ENCODE measurements at regions not wholly inside any gene's neighbourhood (a gene's known extent, or its start where the extent isn't known, plus 50 kb on each side); places are given as distances from the start of the nearest gene placed in this dataset.

- no peak overlapping the region for H2BK15ac ChIP-seq (ENCODE audit: low read depth, low read length)
- no peak for TF ChIP-seq ELK1 (IDR thresholded peaks at IDR 0.05; ENCODE audit: borderline replicate concordance, low read depth, low read length)
- TF ChIP-seq CHD1 (IDR thresholded peaks at IDR 0.05; ENCODE audit: low read depth, low read length): no peak
- TF ChIP-seq RCOR1 (IDR thresholded peaks at IDR 0.05; ENCODE audit: insufficient replicate concordance, low read length): no peak
- no peak for TF ChIP-seq MXI1 (IDR thresholded peaks at IDR 0.05; ENCODE audit: borderline replicate concordance, low read depth, low read length)
- no peak for TF ChIP-seq MAZ (IDR thresholded peaks at IDR 0.05; ENCODE audit: borderline replicate concordance, low read depth, low read length)
- TF ChIP-seq RAD21 (IDR thresholded peaks at IDR 0.05; ENCODE audit: low read length): no peak
- TF ChIP-seq MAFK (IDR thresholded peaks at IDR 0.05; ENCODE audit: low read depth, low read length): no peak
- no peak for TF ChIP-seq SMC3 (IDR thresholded peaks at IDR 0.05; ENCODE audit: low read depth, low read length)
- BruUV-seq (replicated peaks): no TSS peak
- peak overlapping the region; percentile 19 for H2BK5ac ChIP-seq (ENCODE audit: low read depth, low read length, poor library complexity, severe bottlenecking)
- ChIA-PET CTCF (no interaction called here), POLR2A (ENCODE audit: unreplicated experiment) (no interaction called here)
- H4K5ac ChIP-seq (ENCODE audit: low read depth, low read length): no peak overlapping the region
- no peak overlapping the region for H4K91ac ChIP-seq (ENCODE audit: insufficient read depth, low read depth, low read length)
- dilution Hi-C loops (cut with HindIII; ENCODE audit: low sequenced_read_pairs, unreplicated experiment) (no loop called here), in situ Hi-C loops (cut with MboI; ENCODE audit: low sequenced_read_pairs) (no loop called here), intact Hi-C loops (cut with micrococcal nuclease) (no loop called here)
- no peak overlapping the region for H3K27ac ChIP-seq (ENCODE audit: insufficient read depth, low read length)
- no CpG with 5 or more reads among the region's 1 CpG for WGBS, 2 experiments (ENCODE audit: extremely low coverage in 2 of 2, insufficient read length in 1 of 2)
- H3K9ac ChIP-seq (ENCODE audit: low read depth, low read length): no peak overlapping the region
- H4K20me1 ChIP-seq (ENCODE audit: insufficient read depth, low read length): no peaks in the 10 kb centered on the region
- no peaks in the 10 kb centered on the region for H3K27me3 ChIP-seq (ENCODE audit: control insufficient read depth, insufficient read depth, low read length)
- no peaks in the 10 kb centered on the region for H3K79me1 ChIP-seq (ENCODE audit: low read depth in 1 of 2, low read length in 2 of 2)
- no peak overlapping the region for H3K4me3 ChIP-seq (ENCODE audit: insufficient read depth, low read depth, low read length)
- H3K9me1 ChIP-seq (ENCODE audit: insufficient read depth, low read length): no peaks in the 10 kb centered on the region
- no peak for DNase-seq
- no peak overlapping the region for H3K56ac ChIP-seq (ENCODE audit: extremely low read depth, insufficient read depth, low read length)
- no peak overlapping the region for H4K8ac ChIP-seq (ENCODE audit: low read depth in 2 of 2, low read length in 2 of 2)
- H3K23ac ChIP-seq (ENCODE audit: low read depth, low read length): no peak overlapping the region
- no peaks in the 10 kb centered on the region for H3K4me1 ChIP-seq (ENCODE audit: control insufficient read depth, insufficient read depth, low read length)
- H2AFZ ChIP-seq (replicated peaks; ENCODE audit: low read length, poor library complexity): no peak overlapping the region
- ATAC-seq (ENCODE audit: low read depth): no peak
- peaks cover 55% of the 10 kb centered on the region for H3K9me3 ChIP-seq (ENCODE audit: control insufficient read depth, insufficient read depth, low read length)
- no peak overlapping the region for H2BK120ac ChIP-seq (ENCODE audit: low read depth, low read length)
- no peak overlapping the region for H3K18ac ChIP-seq (ENCODE audit: low read depth, low read length)
- no peak overlapping the region for H2AK5ac ChIP-seq (ENCODE audit: low read depth, low read length)
- H2AK9ac ChIP-seq (replicated peaks; ENCODE audit: low read depth, low read length, poor library complexity): no peak overlapping the region
- no peak overlapping the region for H3K14ac ChIP-seq (replicated peaks; ENCODE audit: low read depth, low read length)
- no peak overlapping the region for H2BK20ac ChIP-seq (ENCODE audit: low read depth, low read length)
- no peaks in the 10 kb centered on the region for H3K36me3 ChIP-seq (ENCODE audit: control insufficient read depth, insufficient read depth, low read length)
- H3K4me2 ChIP-seq (ENCODE audit: low read depth, low read length): no peak overlapping the region
- H3K4ac ChIP-seq (ENCODE audit: low read depth, low read length): no peak overlapping the region
Observed at GRCh38 chr10:130926442-130926841, 385.1 kb downstream of the TCERG1L start.
